Embryonic facial prominence (tissue), 1 donor: ENCODE measurements at regions not wholly inside any gene's neighbourhood (a gene's known extent, or its start where the extent isn't known, plus 50 kb on each side); places are given as distances from the start of the nearest gene placed in this dataset.

Source experiments
- DNase-seq: peaks from one replicate; pipeline ENCODE4 v3.0.0-alpha.2; 2016; ENCODE audit errors: extremely low spot score

DNA sequence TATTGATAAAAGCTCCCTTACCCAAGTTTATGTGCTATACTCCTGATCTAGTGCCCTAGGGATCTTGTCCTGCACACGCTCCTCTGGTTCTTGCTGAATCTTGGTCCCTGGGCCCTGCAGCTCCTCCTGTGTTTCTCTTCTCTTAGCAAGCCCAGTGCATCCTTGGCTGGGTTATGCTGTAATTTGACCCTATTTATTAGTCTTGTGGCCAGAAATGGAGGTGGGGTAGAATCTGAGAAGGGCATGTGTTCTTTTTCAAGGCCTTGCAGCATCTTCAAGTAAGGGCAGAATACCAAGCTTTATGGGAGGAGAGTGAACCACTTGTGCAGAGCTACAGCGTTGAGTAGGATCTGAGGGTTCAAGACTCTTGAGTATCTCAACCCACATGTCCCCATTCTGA is 366.8 kb downstream of the FAM170A start:
- DNase-seq: no peak

DNA sequence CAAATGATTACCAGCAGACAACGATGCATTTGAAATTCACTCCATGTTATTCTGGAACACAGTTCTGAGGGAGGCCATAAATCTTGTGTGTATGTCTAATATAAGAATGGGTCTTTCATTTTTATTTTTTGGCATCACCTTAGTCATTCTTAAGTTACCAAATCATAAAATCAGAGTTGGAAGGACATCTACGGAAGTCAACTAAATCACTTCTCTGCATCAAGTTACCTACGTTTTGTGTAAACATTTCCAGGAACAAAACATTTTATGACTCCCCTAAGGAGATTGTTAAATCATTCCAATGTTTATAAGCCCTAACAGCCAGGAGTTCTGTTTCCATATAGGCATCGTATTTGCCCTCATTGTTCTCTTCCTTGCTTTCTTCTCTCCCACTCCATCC is 378.2 kb downstream of the FAM170A start:
- DNase-seq: no peak

DNA sequence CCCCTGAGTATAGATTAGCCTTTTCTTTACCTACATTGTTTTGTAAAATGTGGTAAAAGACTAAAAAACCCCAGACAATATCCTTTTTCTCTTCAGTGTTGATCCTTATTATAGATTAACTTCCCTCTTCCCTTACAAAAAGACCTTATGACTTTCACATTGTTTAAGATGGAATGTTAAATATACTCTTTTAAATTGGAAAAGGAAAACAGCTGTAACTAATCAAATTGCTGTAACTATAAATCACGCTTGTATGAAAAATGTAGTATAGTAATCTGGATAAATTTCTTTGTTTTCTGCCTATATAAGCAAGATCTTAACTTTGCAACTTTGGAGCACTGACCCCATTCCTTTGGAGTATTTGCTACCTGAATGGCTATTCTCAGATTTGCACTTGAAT is 383.1 kb downstream of the FAM170A start:
- peak; percentile 17 for DNase-seq

DNA sequence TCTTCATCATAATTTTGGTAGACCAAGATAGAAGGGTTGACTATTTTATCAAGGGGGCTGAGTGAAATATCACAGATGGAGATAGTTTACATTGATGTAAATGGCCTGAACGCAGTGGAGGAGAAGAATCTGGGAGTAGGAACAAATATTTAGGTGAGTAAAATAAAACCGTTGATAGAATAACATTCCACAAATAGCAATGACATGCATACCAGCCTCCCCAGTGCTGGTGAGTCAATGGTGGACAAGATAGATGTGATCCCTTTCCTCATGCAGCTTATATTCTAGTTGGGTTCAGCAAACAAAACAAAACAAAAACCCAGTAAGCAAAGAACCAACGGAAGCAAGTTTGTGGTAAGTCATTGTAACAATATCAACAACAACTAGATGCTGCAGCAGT is 385.2 kb downstream of the FAM170A start:
- no peak for DNase-seq

DNA sequence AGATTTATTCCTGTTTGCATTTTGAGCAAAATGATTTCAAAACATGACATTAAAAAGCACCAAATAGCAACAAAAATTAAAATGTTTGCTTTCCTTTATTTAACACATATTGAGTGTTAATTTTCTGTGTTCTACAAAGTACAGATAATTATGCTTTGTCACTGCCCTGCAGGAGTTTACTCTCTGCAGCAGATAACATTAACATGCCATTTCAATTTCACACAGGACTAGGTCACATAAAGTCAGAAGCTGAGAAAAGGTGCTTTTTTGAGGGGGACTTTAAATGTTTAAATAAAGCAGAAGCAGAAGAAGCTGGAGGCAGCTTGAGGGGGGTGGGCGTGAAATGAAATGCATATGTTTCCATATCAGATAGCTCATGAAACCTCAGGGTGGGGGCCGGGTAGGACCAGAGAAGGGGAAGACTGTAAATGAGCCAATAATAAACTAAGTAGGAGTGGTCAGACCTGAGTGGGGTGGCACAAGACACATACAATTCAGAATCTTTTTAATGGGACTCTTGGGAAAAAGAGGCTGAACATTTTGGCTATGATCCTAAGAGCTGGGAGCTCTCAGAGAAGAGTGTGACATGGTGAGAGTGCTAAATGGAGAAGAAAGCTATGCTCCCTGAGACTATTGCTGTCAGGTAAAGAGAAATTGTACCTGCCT is 387.5 kb downstream of the FAM170A start:
- DNase-seq: no peak

DNA sequence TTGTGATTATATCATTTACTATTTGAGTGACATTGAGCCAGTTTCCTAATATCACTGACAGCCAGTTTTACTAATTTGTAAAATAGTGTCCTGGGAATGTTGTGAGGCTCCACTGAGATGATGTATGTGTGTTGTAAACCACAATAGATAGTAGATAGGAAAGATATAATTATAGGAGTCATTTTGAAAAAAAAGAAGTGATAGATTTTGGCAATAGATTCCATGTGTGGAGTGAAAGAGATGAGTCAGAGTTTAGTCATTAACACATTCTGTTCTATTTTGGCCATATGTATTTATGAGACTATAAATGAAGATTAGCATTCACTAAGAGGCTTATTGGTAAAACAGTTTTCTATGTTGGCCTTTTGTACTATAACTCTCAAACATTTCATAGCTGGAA is 388.2 kb downstream of the FAM170A start:
- no peak for DNase-seq

DNA sequence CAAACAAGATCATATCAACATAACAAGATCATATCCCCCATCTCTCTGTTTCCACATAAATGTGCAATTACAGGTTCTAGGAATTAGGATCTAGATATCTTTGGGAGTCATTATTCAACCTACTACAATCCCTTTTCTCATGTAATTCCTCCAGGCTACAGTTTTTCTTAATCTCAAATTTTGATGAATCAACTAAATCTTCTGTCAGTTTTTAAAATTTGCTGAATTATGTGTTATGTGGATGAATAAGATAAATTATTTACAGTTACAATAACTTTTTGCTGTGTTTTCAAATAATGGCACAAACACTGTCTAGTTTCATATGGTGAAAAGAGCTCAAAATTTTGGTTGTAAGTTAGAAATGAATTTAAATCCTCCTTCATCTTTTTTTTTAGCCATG is 405.8 kb downstream of the FAM170A start:
- no peak for DNase-seq

DNA sequence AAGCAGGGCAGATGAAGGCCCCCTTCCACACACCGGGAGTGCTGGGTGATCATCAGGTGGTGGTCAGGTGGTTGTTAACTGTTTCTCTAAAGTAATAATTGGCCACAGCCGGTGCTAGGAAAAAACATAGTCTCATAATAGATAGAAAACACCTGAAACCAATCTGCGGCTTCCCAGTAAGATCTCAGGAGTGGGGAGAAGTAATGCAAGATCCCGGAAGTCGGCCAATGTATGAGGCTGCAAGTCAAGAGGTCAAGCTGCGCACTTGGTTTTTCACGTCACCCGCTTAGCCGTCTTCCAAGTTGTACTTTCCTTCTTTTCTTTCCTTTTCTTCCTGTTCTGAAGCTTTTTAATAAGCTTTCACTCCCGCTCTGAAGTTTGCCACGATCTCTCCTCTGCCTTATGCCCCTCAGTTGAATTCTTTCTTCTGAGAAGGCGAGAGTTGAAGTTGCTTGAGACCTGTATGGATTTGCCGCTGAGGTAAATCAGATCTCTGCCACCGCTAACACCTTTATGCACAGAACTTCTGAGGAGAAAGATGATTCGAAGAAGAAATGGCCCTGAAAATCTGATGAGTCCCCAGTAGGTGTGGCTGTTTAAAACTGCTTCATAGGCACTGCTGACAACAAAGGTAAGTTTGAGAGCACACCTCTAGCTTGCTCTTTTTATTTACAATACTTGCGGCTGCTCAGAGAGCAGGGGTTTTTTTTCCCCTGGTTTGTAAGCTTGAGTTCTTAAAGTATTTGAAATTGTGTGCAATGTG is 406.6 kb downstream of the FAM170A start:
- DNase-seq: no peak

DNA sequence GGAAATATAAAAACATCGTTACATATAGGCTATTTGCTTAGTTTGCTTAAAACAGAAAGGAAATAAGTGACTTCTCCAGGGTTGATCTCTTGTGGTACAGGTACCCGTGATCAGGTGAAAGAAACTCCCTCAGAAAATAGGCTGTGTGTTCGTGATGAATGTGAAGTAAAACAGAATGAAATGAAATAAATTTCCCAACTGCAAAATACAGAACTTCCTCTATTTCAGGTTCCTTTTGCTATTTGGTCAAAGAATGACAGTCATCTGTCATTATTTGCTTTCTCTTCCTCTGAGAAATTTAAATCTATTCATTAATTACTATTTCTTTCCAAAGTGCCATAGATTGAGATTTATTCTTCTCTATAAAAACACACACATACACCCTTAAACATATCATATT is 408.1 kb downstream of the FAM170A start:
- DNase-seq: no peak

DNA sequence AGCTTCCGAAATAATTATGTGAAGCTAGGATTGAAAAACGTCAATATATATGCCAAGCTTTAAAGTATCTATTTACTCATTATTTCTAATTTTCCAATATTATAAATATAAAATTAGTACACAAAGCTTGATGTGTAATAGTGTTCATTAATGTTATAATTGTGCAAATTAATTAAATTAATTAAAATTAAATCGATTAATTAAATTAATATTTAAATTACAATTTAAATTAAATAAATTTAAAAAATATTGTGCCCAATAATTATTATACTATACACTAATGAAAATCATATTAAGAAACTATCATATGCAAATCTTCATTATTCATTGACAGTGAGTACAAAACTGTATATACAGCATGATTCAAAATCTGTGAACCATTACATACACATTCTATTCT is 409.8 kb downstream of the FAM170A start:
- no peak for DNase-seq

DNA sequence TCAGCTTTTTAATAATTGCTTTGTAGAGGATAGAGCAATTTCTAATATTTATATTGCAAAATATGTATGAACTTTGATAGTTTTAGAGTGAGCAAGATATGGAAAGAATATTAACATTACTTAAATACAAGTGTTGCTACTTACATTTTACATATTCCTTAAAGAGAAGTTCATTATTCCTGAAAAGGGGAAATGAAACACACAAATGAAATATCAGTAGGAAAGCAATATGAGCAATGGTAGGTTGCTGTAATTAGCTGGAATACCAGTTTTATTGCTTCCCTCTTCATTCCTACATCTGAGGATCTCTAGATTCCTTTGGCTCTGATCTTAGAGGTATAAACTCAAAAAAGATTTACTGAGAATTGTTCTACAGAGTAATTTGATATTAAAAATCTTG is 414.1 kb downstream of the FAM170A start:
- DNase-seq: no peak

DNA sequence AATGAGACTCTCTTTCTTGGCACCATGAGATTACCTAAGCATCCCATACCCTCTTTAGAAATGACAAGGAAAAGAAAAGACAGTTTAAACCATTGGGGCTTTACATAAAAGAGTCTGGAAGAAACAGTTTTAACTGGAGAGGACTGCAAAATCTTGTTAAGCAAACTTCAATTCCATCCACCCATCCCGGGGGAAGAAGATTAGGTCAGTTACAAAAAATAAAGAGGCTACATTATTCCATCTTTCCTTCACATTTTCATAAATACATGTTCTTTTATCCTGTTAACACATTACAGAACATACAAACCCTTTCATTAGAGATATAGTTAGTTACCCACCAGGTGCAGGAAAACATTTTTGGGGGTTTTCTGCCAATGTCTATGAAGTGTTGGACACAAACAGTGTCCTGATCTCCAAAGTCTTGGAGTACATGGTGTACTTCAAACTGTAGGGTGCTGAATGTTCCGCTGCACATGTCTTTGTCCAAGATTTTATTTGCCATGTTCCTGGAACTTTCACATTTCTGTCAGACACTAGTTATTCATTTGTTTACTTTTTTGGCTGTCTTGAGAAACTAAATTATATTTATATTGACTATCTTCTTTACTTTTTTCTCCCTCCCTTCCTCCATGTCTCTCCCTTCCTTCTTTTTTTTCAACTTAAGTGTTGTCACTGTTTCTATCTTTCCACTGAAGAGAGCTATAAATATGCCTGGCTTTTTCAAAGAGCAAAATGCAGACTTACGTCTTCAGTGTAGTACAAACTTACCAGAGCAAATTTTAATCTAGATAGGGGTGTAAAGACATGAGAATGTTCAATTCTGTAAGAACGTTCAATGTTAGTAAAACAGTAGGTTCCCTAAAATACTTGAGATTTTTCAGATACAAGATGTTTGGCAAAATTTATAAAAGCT is 410.9 kb upstream of the PRR16 start:
- no peak for DNase-seq

DNA sequence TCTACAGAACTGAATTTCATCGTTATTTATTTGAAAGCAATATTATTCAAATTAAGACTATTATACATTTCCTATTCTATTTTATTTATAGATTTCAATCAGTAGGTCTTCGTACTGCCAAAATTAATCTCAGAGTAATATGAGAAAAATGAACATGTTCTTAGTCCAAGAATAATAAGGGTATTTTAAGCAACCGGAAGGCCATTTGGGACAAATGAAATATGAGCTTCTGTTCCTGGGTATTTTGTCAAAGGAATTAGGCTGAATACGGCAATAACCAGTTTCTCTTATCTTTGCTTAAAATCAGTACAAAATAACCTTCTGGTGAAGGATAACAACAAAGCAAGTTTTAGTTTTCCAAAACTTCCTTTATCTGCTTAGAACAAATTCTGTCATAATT is 410.3 kb upstream of the PRR16 start:
- DNase-seq: no peak

DNA sequence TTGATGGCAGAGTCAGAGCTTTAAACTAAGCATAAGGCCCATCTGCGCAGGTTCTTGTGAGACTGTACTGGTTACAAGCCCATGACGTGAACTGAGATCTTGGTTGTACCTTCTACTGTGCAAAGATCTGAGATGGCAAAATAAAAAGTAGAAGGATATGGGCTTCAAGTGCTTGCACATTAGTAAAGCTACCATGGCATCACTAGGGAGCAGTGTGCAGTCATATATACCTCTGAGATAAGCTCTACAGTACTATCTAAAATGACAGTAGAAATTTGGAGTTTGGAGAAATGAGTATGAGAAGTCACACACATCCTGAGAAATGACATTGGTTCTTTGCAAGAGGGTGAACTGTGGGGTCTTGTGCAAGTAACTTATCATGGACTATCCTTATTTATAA is 408.2 kb upstream of the PRR16 start:
- DNase-seq: no peak

DNA sequence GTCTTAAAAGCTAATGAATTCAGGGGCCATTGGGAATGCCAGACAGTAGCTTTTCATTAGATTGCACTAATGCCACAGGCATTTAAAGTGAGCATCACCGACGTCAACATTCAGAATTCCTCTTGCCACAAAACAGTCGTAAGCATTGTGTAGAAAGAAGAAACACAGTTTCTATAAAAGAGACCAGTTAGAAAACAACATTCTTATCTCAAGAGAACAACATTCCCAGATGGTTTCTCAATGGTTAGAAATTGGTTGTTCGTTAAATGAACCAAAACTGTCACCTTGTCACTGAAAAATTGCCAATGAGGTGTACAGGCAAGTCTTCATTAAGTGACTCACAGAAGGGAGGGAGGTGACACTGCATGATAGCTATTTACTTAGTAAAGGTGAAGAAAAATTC is 401.6 kb upstream of the PRR16 start:
- no peak for DNase-seq

DNA sequence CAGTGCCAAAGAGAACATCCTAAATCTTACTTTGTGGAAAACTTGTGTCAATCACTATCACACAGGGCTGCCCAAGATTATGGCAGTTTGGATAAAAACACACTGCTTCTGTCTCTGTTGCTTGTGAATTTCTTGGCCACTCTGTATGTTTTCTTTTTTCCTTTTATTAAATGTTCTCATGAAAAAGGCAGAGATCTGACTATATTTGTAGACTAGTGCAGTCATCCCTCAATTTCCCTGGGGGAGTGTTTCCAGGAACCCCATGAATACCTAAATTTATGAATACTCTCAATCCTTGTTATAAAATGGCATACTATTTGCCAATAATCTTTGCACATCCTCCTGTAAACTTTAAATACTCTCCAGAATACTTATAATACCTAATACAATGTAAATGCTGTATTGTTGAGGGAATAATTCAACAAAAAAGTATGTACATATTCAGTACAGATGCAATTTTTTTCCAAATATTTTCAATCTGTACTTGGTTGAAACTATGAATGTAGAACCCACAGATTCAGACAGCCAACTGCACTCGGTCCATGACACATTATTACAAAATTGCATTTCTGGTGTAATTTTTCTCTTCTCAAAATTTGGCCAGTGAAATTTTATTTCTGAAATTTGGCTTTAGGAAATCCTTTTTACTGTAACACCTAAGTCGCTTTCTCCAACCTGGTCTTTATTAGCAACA is 391.9 kb upstream of the PRR16 start:
- DNase-seq: no peak

DNA sequence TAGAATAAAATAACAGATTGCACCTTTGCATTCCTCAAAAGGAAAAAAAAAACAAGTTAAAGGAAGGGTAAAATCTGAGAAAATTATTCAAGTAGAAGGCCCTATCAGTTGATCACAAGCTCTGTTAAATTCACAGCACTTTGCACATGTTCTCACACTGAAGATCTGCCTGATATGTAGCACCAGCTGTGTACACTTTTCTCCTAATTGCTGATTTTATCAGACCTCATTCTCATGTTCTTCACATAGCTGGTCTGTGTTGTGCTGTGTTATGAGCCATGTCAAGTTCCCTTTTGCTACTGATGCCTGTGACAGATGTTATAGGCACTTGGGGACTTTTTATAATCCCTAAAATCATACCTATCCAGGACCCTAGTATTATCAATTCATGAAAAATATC is 390.4 kb upstream of the PRR16 start:
- no peak for DNase-seq

DNA sequence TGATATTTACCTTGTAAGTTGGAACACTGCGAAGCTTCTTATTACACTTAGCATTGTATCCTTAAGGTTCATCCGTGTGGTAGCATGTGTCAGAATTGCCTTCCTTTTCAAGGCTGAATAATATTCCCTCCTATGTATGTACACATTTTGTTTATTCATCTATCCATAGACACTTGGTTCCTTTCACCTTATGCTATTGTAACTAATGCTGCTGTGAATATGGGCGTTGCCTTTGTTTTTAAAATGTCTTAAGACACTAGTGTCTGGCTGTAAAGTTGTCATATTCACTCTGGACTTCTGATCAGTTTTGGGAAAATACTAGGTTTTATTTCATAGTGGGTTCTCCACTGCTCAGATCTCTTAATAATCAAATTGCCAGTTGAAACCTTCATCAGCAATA is 383.3 kb upstream of the PRR16 start:
- DNase-seq: no peak

DNA sequence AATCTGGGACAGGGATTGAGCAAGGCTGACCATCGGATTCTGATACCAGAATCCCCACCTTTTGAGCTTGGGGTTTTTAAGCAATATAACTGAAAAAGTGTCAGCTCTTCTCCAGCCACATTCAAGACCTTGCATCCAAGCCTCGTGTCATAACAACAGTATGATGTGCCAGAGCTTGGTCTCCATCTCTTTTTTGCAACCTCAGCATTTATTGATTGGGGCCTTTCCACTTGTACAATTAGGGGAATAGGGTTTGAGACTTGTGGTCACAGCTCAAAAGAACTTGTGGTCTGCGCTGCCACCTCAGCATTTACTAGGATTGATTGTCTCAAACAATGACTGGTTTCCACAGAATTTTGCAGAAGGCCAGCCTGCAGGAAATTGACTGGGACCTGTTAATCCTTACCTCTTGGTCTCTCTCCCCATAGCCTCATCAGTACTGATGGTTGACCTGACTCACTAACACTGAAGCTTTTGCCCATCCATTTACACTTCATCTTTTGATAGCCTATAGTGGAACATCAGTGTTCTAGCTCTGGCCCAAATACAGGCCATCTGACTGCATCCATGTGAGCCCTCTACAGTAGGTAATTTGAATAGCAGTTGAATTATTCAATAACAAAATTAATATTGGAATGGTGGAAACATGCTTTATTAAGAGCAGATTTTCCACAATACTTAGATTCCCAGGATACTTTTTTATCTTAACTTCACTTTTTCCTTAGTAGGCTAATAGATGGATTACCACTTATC is 381.6 kb upstream of the PRR16 start:
- DNase-seq: no peak

DNA sequence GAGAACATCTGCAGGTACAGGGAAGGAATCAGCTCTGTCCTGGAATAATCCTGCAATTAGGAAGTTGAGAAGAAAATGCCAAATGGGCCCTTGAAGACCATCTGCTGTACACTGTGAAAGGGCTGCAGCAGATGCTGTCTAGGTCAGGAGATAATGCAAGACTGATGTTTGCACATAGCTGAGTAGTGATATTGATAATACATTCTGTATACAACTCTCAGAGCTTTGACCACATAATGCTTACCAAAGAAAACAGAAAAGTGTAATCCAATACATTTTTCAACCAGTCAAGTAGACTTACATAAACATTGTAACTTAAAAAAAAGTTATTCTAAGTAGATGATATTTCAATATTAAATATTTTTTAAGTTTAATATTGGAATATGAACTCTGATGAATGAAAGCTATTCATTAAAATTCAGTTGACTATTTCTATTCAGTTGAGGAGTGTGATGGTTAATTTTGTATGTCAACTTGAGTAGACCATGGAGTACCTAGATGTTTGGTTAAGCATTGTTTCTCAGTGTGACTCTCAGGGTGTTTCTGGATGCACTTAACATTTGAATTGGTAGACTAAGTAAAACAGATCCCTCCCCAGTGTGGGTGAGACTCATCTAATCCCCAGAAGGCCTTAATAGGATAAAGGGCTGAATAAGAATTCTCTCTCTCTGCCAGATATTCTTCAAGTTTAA is 380.1 kb upstream of the PRR16 start:
- DNase-seq: no peak

DNA sequence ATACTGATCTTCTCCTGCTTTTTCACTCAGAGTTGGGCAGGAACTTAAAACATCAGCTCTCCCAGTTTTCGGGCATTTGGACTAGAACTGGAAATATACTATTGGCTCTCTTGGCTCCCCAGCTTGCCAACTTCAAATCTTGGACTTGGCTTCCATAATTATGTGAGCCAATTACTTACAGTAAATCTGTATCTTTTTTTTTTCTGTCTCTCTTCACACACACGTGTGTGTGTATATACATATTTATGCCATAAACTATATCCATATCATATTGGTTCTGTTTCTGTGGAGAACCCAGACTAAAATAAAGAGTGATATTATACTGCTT is 379.6 kb upstream of the PRR16 start:
- no peak for DNase-seq
